ENCODE measurements at regions not wholly inside any gene's neighbourhood (a gene's known extent, or its start where the extent isn't known, plus 50 kb on each side); places are given as distances from the start of the nearest gene placed in this dataset.

- no peak for DNase-seq
These were observed 194.4 kb downstream of the TMX3 start for GRCh38 chr18:68520406-68521075.

DNA sequence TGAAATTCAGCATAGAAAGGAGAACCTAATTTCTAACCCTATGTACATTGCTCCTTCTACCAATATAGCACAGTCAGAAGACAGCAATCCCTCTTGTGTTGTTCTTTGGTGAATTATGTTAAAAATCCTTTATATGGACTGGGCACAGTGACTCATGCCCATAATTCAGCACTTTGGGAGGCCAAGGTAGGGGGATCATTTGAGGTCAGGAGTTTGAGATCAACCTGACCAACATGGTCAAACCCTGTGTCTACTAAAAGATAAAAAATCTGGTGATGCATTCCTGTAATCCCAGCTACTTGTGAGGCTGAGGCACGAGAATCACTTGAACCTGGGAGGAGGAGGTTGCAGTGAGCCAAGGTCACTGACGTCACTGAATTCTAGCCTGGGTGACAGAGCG, 195.6 kb downstream of the TMX3 start:
- no peak for DNase-seq

DNA sequence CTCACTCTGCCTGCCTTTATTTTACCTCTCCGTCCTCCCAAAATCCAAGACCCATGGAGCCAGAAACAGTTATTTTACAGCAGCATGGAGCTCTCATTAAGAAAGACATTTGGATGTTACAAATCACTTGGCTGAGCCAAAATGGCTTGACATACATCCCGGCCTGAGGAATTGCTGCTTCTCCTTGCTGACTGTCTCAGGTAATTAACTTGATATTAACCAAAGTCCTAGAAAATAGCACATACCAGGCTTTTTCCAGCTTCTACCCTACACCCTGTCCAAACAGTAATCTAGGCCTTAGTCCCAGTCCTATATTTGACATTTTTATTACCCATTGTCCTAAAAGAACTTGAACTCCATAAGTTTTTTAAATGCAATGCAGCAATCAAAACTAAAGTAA, 205.0 kb downstream of the TMX3 start:
- DNase-seq: no peak

DNA sequence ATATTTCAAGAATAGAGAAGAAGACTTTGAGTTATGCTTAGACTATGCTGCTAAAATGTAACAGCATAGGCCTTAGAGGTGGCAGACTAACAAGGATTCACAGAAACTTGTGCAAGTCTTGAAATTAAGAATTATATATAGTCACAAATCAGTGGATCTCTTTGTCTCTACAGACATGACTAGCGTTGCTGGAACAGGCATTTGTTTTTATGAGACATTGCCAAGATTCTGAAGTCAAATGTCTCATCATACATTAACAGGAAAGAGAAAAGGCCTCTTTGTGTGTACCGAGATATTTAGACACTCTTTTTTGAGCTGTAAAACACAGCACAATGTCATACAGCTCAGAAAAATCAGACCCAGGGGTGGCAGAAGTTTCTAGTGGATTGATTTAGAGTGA, 207.1 kb downstream of the TMX3 start:
- DNase-seq: no peak

- no peak for DNase-seq
These were observed 209.7 kb downstream of the TMX3 start for GRCh38 chr18:68505178-68505574.

GRCh38 chr18:68504441-68505177, 210.3 kb downstream of the TMX3 start:
- no peak for DNase-seq

GRCh38 chr18:68500556-68500955, 214.4 kb downstream of the TMX3 start:
- DNase-seq: no peak

- DNase-seq: no peak
These were observed 215.8 kb downstream of the TMX3 start for GRCh38 chr18:68499141-68499540.

- no peak for DNase-seq
These were observed 216.3 kb downstream of the TMX3 start for GRCh38 chr18:68498636-68499035.

DNA sequence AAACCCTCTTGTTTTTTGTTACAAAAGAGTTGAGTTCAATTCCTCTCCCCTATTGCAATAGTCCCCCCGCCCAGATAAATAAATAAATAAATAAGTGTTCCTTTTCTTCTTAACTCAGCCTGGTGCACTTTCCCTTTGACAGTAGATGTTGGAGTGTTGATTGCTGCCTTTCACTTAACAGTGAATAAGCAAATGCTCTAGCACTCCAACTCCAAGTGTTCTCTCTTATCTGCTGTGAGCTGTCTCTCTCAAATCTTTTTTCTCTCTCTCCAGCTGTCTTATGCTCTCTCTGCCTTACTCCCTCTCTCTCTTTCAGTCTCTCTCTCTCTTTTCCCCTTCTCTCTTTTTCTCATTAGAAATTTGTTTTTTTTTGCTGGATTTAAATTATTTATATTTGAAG, 216.7 kb downstream of the TMX3 start:
- no peak for DNase-seq

GRCh38 chr18:68494802-68495581, 219.9 kb downstream of the TMX3 start:
- no peak for DNase-seq

- DNase-seq: no peak
These were observed 225.7 kb downstream of the TMX3 start for GRCh38 chr18:68489013-68489792.

DNA sequence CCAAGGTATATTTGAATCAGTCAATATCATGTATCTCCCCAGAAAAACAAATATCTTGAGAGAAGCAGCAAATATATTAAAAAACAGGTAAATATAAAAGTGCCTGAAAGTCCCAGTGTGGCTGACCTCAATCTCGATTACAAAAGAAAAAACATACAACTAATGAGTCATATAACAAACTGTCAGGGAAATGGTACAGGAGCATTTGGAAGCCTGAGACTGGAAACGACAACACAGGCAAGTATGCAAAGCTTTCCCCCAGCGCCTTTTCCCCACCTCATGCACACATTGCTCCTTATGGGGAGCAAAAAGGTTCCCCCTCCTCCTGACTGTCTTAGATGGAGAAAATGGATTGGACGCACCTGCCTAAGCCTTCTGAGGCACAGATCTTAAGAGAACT, 230.7 kb downstream of the TMX3 start:
- DNase-seq: no peak

- no peak for DNase-seq
These were observed 232.1 kb downstream of the TMX3 start for GRCh38 chr18:68482815-68483214.

DNA sequence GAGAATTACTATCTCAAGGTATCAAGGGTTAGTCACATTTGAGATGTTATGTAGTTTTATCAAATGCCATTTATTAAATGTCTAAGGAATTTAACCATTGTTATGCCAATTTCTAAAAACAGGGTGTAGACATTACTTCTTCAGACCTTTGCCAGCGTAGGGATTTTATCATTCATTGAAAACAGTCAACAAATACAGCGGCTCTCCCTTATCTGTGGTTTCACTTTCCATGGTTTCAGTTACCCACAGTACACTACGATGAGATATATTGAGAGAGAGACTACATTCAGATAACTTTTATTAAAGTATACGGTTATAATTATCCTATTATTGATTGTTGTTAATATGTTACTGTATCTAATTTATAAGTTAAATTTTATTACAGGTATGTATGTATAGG, 234.7 kb downstream of the TMX3 start:
- no peak for DNase-seq

GRCh38 chr18:68478246-68478645, 236.7 kb downstream of the TMX3 start:
- DNase-seq: no peak

- DNase-seq: no peak
These were observed 239.0 kb downstream of the TMX3 start for GRCh38 chr18:68475883-68476282.

DNA sequence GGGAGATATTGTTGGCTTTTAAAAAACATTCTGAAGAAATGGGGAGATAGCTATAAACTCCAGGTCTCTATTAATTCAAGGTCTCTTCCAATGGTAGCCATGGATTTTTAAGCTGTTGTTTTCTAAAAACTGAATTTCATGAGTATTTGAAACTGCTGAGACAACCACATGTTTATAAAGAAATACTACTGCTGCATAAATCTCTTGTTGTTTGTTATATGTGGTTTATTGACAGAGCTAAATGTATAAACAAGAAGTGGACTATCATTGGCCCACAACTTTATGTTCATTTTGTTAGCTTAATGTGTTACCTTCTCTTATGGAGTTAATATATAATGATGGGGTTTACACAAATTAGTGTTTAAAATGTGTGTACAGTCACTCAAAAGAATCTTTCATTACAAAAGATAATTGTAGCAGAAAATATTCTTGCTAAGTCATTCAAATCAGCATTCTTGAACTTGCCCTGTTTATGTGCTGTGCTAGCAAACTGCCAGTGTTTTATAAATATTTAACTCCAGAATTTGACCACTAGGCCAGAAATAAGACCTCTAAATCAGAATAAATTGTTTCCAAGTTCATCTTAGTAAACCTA, 242.1 kb downstream of the TMX3 start:
- no peak for DNase-seq

GRCh38 chr18:68469049-68469625, 245.8 kb downstream of the TMX3 start:
- DNase-seq: no peak

- no peak for DNase-seq
These were observed 247.0 kb downstream of the TMX3 start for GRCh38 chr18:68467957-68468356.

DNA sequence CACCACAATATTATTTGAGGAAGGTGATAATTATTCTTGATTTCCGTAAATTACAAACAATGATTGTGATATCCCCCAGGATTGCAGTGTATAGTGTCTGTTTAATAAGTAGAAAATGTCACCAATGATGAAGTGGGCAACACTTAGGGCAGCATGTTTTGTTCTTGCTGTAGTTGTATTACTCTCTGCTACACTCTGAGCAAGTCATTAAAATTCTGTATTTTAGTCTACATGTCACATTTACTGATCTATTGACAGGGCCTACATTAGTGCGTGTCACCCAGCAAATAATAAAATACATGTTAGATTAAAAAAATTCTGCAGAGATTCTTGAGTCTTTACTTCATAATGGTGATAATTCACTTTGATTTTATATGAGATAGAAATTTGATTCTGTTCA, 247.6 kb downstream of the TMX3 start:
- no peak for DNase-seq

GRCh38 chr18:68466672-68467071, 248.2 kb downstream of the TMX3 start:
- no peak for DNase-seq
